GM12875 (cell line): ENCODE measurements at regions not wholly inside any gene's neighbourhood (a gene's known extent, or its start where the extent isn't known, plus 50 kb on each side); places are given as distances from the start of the nearest gene placed in this dataset.

Experiments used
- H3K4me3 ChIP-seq: one replicate; pipeline ENCODE4 v1.5.1; 2011; ENCODE audit warnings: low read depth, low read length, control low read depth
- TF ChIP-seq, protein P1 (sequence below): IDR thresholded peaks from 2 replicates; pipeline ENCODE4 v1.5.1; 2011; ENCODE audit warnings: low read depth, mild to moderate bottlenecking, control low read depth, inconsistent platforms, low read length, moderate library complexity, borderline replicate concordance; ENCODE audit not compliant: insufficient read depth

DNA sequence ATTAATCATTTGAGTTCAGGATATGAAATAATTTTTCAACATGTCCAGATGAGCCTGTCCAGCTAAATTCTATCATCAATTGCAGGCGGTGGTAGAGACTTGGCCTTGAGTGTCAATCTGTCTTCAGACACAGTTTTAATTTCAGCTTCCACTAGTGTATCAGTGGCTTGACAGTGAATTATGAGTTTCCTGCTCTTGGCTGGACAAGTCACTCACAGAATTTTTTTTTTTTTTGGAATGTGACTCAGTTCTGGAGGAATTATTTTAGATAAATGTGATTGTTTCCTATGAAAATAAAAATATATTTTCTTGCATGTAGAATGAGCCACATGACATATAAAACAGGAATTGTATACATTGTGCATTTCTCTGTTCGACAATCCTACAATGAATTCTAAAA lies 319.9 kb upstream of the AKR1E2 start:
- no peak overlapping the region for H3K4me3 ChIP-seq
- TF ChIP-seq, protein P1, sequence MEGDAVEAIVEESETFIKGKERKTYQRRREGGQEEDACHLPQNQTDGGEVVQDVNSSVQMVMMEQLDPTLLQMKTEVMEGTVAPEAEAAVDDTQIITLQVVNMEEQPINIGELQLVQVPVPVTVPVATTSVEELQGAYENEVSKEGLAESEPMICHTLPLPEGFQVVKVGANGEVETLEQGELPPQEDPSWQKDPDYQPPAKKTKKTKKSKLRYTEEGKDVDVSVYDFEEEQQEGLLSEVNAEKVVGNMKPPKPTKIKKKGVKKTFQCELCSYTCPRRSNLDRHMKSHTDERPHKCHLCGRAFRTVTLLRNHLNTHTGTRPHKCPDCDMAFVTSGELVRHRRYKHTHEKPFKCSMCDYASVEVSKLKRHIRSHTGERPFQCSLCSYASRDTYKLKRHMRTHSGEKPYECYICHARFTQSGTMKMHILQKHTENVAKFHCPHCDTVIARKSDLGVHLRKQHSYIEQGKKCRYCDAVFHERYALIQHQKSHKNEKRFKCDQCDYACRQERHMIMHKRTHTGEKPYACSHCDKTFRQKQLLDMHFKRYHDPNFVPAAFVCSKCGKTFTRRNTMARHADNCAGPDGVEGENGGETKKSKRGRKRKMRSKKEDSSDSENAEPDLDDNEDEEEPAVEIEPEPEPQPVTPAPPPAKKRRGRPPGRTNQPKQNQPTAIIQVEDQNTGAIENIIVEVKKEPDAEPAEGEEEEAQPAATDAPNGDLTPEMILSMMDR = no peak

DNA sequence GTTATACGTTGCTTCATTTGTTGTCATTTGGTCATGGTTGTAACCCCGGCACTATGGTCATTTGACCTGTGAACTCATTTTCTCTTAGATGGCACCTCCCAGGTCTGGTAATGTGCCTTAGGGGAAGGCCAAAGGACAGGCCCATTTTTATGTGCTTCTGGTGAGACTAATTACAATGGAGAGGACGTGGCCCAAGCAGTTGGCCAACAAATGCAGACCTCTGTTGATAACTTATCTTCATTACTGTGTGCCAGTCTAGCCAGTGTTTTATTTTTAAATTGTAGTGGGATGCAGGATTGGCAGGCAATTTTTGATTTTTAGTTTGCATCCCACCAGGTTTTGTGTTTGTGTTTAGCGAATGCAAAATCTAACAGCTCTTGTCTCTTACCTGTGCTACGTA lies 321.5 kb upstream of the AKR1E2 start:
- TF ChIP-seq, protein P1 = no peak
- H3K4me3 ChIP-seq = no peak overlapping the region

DNA sequence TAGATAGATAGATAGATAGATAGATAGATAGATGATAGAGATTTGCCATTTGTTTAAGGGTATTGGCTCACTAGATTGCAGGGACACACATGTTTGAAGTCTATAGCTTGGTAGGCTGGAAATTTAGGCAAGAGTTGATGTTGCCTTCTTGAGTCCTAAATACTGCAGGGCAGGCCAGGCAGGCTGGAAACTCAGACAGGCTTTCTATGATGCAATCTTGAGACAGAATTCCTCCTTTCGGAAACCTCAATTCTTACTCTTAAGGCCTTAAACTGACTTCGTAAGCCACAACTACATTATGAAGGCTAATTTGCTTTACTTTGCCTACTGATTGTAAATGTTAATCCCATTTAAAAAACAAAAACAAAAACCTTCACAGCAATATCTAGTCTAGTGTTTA lies 322.9 kb upstream of the AKR1E2 start:
- TF ChIP-seq, protein P1 = no peak
- H3K4me3 ChIP-seq = no peak overlapping the region

DNA sequence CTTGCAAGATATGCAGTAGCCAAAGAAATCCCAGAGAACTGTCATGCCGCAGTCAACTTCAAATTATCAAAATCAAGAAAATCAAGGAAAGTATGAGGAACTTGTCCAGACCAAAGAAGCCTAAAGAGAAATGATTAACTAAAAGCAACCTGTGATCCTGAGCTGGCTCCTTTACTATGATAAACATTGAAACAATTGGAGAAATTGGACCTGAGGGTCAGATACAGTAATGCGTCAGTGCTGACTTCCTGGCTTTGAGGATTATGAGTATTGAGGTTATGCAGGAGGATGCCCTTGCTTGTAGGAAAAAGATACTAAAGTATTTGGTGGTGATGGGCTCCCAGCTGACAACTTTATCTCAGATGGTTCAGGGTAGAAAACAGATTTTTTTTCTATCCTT lies 324.7 kb upstream of the AKR1E2 start:
- TF ChIP-seq, protein P1 = no peak

DNA sequence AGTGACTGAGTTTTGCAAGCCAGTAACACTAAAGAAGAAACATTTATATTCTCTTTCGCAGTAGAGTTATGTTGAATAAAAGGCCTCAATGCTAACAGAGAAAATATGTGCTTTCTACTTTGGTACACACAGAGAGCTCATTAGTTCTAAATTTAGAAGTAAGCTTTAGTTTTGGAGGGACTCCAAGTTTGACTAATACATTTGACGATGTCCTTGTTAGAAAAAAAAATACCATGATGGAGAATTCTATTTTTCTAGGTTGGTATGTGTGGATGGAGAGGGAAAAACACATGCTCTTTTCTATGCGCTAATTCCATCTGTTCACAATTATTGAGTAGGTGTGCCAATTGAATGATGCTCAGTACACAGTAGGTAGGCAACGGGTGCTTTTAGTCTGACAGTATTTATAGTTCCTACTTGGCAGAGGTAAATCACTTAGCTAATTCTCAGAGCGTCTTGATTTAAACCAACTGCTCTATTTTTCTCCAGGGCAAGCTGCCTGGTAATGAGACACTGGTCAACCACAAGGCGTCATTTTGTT lies 327.2 kb upstream of the AKR1E2 start:
- TF ChIP-seq, protein P1 = no peak
- no peak overlapping the region for H3K4me3 ChIP-seq

More for the DNA sequence above, 324.7 kb upstream of the AKR1E2 start:
- no peak overlapping the region for H3K4me3 ChIP-seq

DNA sequence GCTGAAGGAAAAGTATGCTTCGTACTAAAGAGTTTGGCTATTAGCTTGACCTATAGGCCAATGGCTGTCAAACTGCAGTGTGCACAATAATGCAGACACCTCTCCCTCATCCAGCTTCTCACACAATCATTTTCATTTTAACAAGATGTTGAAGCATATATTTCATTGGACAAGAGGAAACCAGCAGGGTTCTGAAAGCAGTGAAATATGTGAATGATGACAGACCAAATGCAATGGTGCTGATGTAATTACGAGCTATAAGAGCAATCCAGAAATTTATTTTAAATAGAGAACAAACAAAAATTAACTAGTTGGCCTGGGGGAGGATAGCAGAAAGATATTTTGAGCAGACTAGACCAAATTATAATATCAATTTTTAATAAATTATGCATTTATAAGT lies 331.5 kb upstream of the AKR1E2 start:
- no peak overlapping the region for H3K4me3 ChIP-seq
- TF ChIP-seq, protein P1 = no peak

DNA sequence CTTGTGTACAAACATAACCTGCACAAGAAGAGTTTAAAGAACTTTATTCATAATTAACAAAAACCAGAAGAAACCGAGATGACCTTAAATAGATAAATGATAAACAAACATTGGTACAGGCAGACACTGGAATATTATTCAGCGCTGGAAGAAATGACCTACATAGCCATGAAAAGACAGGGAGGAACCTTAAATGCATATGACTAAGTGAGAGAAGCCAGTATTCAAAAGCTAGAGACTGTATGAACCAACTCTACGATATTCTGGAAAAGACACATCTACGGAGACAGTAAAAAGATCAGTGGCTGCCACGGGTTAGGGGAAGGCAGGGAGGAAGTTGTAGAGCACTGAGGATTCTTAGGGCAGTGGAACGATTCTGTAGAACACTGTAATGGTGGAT lies 333.8 kb upstream of the AKR1E2 start:
- TF ChIP-seq, protein P1 = no peak

More for the DNA sequence above, 333.8 kb upstream of the AKR1E2 start:
- H3K4me3 ChIP-seq = no peak overlapping the region
